GM23248 (cell line): ENCODE measurements at regions not wholly inside any gene's neighbourhood (a gene's known extent, or its start where the extent isn't known, plus 50 kb on each side); places are given as distances from the start of the nearest gene placed in this dataset.

Experiments used
- DNase-seq: peaks from one replicate; pipeline ENCODE4 v3.0.0-alpha.2; 2015
- H2AFZ ChIP-seq: fragments of 200-600 bp; sonication (generic); 2 replicates; pipeline ENCODE4 v1.6.1; 2016; ENCODE audit warnings: antibody characterized with exemption
- H3F3A ChIP-seq: fragments of 200-600 bp; sonication (generic); 2 replicates; pipeline ENCODE4 v1.6.1; 2016; ENCODE audit warnings: mild to moderate bottlenecking, antibody characterized with exemption, mixed run types; ENCODE audit not compliant: insufficient read depth
- H3K27ac ChIP-seq: fragments of 200-600 bp; sonication (generic); 2 replicates; pipeline ENCODE4 v1.5.1; 2016; ENCODE audit warnings: mild to moderate bottlenecking
- H3K27me3 ChIP-seq: fragments of 200-600 bp; sonication (generic); replicated peaks from 2 replicates; pipeline ENCODE4 v1.6.1; 2016; ENCODE audit warnings: mild to moderate bottlenecking; ENCODE audit not compliant: insufficient read depth
- H3K36me3 ChIP-seq: fragments of 200-600 bp; sonication (generic); 2 replicates; pipeline ENCODE4 v1.6.1; 2016; ENCODE audit warnings: low read depth, mild to moderate bottlenecking
- H3K4me1 ChIP-seq: fragments of 200-600 bp; sonication (generic); 2 replicates; pipeline ENCODE4 v1.6.1; 2016; ENCODE audit warnings: mild to moderate bottlenecking; ENCODE audit not compliant: insufficient read depth
- H3K4me2 ChIP-seq: fragments of 200-600 bp; sonication (generic); one replicate; pipeline ENCODE4 v1.6.1; 2016; ENCODE audit warnings: mild to moderate bottlenecking; ENCODE audit not compliant: unreplicated experiment
- H3K4me3 ChIP-seq: fragments of 200-600 bp; sonication (generic); 2 replicates; pipeline ENCODE4 v1.5.1; 2016; ENCODE audit warnings: mild to moderate bottlenecking
- H3K79me2 ChIP-seq: fragments of 200-600 bp; sonication (generic); 2 replicates; pipeline ENCODE4 v1.6.1; 2016; ENCODE audit warnings: mild to moderate bottlenecking; ENCODE audit not compliant: insufficient read depth
- H3K9ac ChIP-seq: fragments of 200-600 bp; sonication (generic); 2 replicates; pipeline ENCODE4 v1.6.1; 2016; ENCODE audit warnings: mild to moderate bottlenecking
- H3K9me2 ChIP-seq: fragments of 200-600 bp; sonication (generic); 2 replicates; pipeline ENCODE4 v1.6.1; 2016; ENCODE audit warnings: mixed run types, mild to moderate bottlenecking, moderate library complexity; ENCODE audit not compliant: insufficient read depth
- H3K9me3 ChIP-seq: fragments of 200-600 bp; sonication (generic); one replicate; pipeline ENCODE4 v1.6.1; 2017; ENCODE audit warnings: low read depth
- H4K20me1 ChIP-seq: fragments of 200-600 bp; sonication (generic); 2 replicates; pipeline ENCODE4 v1.6.0; 2016; ENCODE audit not compliant: insufficient read depth
- EZH2 ChIP-seq: fragments of 200-600 bp; sonication (generic); IDR thresholded peaks from 2 replicates; pipeline ENCODE4 v1.6.1; 2018; ENCODE audit warnings: antibody characterized with exemption, mild to moderate bottlenecking; ENCODE audit not compliant: insufficient read depth, poor library complexity, severe bottlenecking
- EZH2phosphoT487 ChIP-seq: fragments of 200-600 bp; sonication (generic); IDR thresholded peaks from 2 replicates; pipeline ENCODE4 v1.6.1; 2018; ENCODE audit warnings: antibody characterized with exemption, moderate library complexity, mild to moderate bottlenecking, low read depth; ENCODE audit not compliant: insufficient read depth
- WGBS, 2 experiments: methylation state at CpG; one replicate each; pipeline ENCODE4 v1.1.6; 2015 to 2017; ENCODE audit warnings: low lambda C conversion rate in 2 of 2, low coverage in 1 of 2; ENCODE audit errors: missing lambda C conversion rate in 2 of 2; 5-methylcytosine and 5-hydroxymethylcytosine counted together
- in situ Hi-C: fragments of 300-500 bp; cut with MboI; formaldehyde crosslinking; loops from 2 replicates; pipeline ENCODE4 v1.15.0; 2020

DNA sequence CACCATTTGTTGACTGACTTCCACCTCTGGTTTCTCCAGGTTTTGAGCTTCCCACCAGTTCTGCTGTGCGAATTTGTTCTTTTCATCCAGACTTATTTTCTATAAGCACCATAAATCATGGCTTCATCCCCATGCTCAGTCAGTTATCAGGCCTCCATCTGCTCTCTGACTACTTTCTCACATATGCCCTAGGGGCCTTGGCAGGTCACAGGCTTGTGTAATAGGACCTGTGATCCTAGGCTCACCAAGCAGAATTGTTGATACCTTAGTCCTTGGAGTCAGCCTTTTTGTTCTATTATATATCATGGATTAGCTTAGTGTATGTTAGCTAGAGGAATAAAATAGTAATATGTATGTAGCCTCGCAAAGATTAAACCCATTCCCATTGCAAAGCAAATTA, 284.2 kb upstream of the TANK start:
- DNase-seq, result no peak
- Histone ChIP-seq H2AFZ (no peak overlapping the region), H4K20me1 (no peaks in the 10 kb centered on the region), H3K79me2 (no peaks in the 10 kb centered on the region), H3K27me3 (no peaks in the 10 kb centered on the region), H3K9ac (no peak overlapping the region), H3K9me3 (no peaks in the 10 kb centered on the region), H3K4me2 (no peak overlapping the region), H3K4me1 (peaks cover 9% of the 10 kb centered on the region), H3K36me3 (no peaks in the 10 kb centered on the region), H3F3A (peaks cover 3% of the 10 kb centered on the region), H3K4me3 (no peak overlapping the region), H3K9me2 (no peaks in the 10 kb centered on the region; the same call in 1 of the 2 replicates), H3K27ac (no peak overlapping the region)
- TF ChIP-seq EZH2phosphoT487 (no peak), EZH2 (no peak)
- WGBS, 2 experiments, result 78 to 89% methylated on average over 2 of the region's 2 CpGs
- in situ Hi-C loops, result no loop called here

GRCh38 chr2:160876765-160877164, 283.5 kb upstream of the TANK start:
- Histone ChIP-seq H3F3A (no peaks in the 10 kb centered on the region), H3K9ac (no peak overlapping the region), H3K79me2 (no peaks in the 10 kb centered on the region), H4K20me1 (no peaks in the 10 kb centered on the region), H3K9me3 (no peaks in the 10 kb centered on the region), H3K4me1 (peaks cover 6% of the 10 kb centered on the region), H3K27me3 (no peaks in the 10 kb centered on the region), H2AFZ (0 out of 2 replicates have a peak overlapping the region, but pooled peaks have one; percentile 25), H3K4me3 (no peak overlapping the region), H3K27ac (no peak overlapping the region), H3K36me3 (no peaks in the 10 kb centered on the region), H3K4me2 (no peak overlapping the region), H3K9me2 (no peaks in the 10 kb centered on the region; the same call in 1 of the 2 replicates)
- DNase-seq, result peak; percentile 30
- in situ Hi-C loops, result no loop called here
- 75 to 78% methylated on average over 3 of the region's 3 CpGs for WGBS, 2 experiments
- no peak for TF ChIP-seq EZH2phosphoT487

GRCh38 chr2:160878618-160879017, 281.6 kb upstream of the TANK start:
- no peak overlapping the region for H3K4me2 ChIP-seq
- TF ChIP-seq EZH2 (no peak), EZH2phosphoT487 (no peak)
- no peaks in the 10 kb centered on the region for H3F3A ChIP-seq
- H3K9ac ChIP-seq, result no peak overlapping the region
- peaks cover 6% of the 10 kb centered on the region for H3K4me1 ChIP-seq
- H3K27ac ChIP-seq, result no peak overlapping the region
- H4K20me1 ChIP-seq, result no peaks in the 10 kb centered on the region
- H3K79me2 ChIP-seq, result no peaks in the 10 kb centered on the region
- H3K9me3 ChIP-seq, result no peaks in the 10 kb centered on the region
- H2AFZ ChIP-seq, result no peak overlapping the region
- no peaks in the 10 kb centered on the region for H3K36me3 ChIP-seq
- in situ Hi-C loops, result no loop called here
- H3K4me3 ChIP-seq, result no peak overlapping the region
- H3K9me2 ChIP-seq, result no peaks in the 10 kb centered on the region; the same call in 1 of the 2 replicates
- no peak for DNase-seq
- no peaks in the 10 kb centered on the region for H3K27me3 ChIP-seq

DNA sequence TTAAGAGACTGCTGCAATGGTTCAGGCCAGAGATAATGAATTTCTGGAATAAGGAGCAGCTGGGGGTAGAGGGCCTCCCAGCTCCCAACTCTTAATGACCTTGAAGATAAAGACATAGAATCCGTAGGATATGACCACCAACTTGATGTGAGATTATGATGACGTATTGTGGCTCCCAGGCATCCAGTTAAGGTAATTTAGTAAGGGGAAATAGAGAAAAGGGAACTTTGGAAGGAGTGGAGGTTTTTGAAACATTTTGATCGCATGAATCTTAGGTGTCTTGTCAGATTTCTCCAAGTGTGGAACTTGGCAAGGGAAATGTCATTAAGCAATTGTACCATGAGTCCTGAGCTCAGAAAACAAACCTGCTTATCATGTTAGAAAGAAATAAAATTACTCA, 277.3 kb upstream of the TANK start:
- WGBS, 2 experiments, result 88 to 95% methylated on average over 3 of the region's 3 CpGs
- TF ChIP-seq EZH2phosphoT487, result no peak
- no peak for TF ChIP-seq EZH2
- no peak overlapping the region for H2AFZ ChIP-seq

GRCh38 chr2:160884056-160884455, 276.2 kb upstream of the TANK start:
- Histone ChIP-seq H3F3A (no peaks in the 10 kb centered on the region), H3K36me3 (no peaks in the 10 kb centered on the region), H3K9ac (no peak overlapping the region), H3K79me2 (no peaks in the 10 kb centered on the region), H3K4me1 (no peaks in the 10 kb centered on the region), H4K20me1 (no peaks in the 10 kb centered on the region), H2AFZ (no peak overlapping the region), H3K9me2 (no peaks in the 10 kb centered on the region), H3K4me3 (no peak overlapping the region), H3K9me3 (no peaks in the 10 kb centered on the region), H3K27me3 (no peaks in the 10 kb centered on the region), H3K4me2 (no peak overlapping the region), H3K27ac (no peak overlapping the region)
- no peak for TF ChIP-seq EZH2phosphoT487
- no peak for TF ChIP-seq EZH2
- in situ Hi-C loops, result no loop called here
- 79 to 82% methylated on average over 6 of the region's 6 CpGs for WGBS, 2 experiments
- no peak for DNase-seq

More for the DNA sequence above, 277.3 kb upstream of the TANK start:
- no peaks in the 10 kb centered on the region for H3K4me1 ChIP-seq
- no peak overlapping the region for H3K4me2 ChIP-seq
- DNase-seq, result no peak
- no peak overlapping the region for H3K9ac ChIP-seq
- H3K4me3 ChIP-seq, result no peak overlapping the region
- H3K27ac ChIP-seq, result no peak overlapping the region
- H3K79me2 ChIP-seq, result no peaks in the 10 kb centered on the region
- no peaks in the 10 kb centered on the region for H3K27me3 ChIP-seq
- no peaks in the 10 kb centered on the region for H3F3A ChIP-seq
- no peaks in the 10 kb centered on the region for H3K9me3 ChIP-seq
- H3K36me3 ChIP-seq, result no peaks in the 10 kb centered on the region
- in situ Hi-C loops, result no loop called here
- no peaks in the 10 kb centered on the region for H4K20me1 ChIP-seq
- no peaks in the 10 kb centered on the region for H3K9me2 ChIP-seq
